ENCODE measurements at regions not wholly inside any gene's neighbourhood (a gene's known extent, or its start where the extent isn't known, plus 50 kb on each side); places are given as distances from the start of the nearest gene placed in this dataset.

DNA sequence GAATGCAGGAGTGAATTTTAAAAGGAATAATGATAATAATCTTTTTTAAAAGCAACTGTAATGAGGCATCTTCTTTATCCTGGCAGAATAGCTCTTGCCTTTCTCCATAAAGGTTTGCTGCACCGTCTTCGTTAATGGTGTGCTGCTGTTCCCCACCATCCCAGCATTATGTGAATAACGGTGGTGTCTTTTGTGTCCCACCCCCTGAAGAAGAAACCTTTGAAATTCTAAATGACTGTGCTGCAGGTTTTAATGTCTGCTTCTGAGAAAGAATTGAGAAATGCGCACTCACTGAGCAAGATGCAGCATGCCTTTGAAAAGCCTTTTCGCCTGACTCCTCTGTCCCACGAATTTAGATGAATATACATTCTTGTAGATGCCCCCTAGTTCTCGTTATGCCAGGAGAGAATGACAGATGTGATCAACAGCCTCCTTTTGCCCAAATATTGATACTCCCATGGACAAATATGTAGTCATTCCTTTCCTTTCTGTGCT, 246.1 kb upstream of the ZNF462 start:
- no peak overlapping the region for H2AK5ac ChIP-seq (ENCODE audit: insufficient read length, low read length)
- no peaks in the 10 kb centered on the region for H3K79me2 ChIP-seq (ENCODE audit: insufficient read depth, low read length)
- H3K56ac ChIP-seq (ENCODE audit: insufficient read length, low read depth, low read length), result no peak overlapping the region
- H2BK120ac ChIP-seq (ENCODE audit: low read depth, low read length, poor library complexity, severe bottlenecking), result no peak overlapping the region
- no peak for DNase-seq
- WGBS (ENCODE audit: extremely low coverage, insufficient read length, low lambda C conversion rate), result no CpG with 5 or more reads among the region's 7 CpGs
- no peak overlapping the region for H2BK12ac ChIP-seq (ENCODE audit: insufficient read length, low read depth, low read length)
- no peaks in the 10 kb centered on the region for H3K9me3 ChIP-seq (ENCODE audit: control insufficient read depth, low read depth, low read length)
- no peak overlapping the region for H3K9ac ChIP-seq (ENCODE audit: extremely low read depth, insufficient read length, low read length)
- H3T11ph ChIP-seq (ENCODE audit: low read length), result no peak overlapping the region
- Mint-ChIP-seq H3K27me3 (ENCODE audit: low read depth) (peaks cover 3% of the 10 kb centered on the region), H3K27ac (no peak overlapping the region), H3K36me3 (ENCODE audit: insufficient read depth in 1 of 3, low read depth in 3 of 3) (no peaks in the 10 kb centered on the region), H3K9me3 (peaks cover 0 to 2% of the 10 kb centered on the region in 2 experiments; a peak in 1 of 5 replicates), H3K4me1 (peaks cover 37 to 46% of the 10 kb centered on the region in 2 experiments), H3K4me3 (no peak overlapping the region)
- H3K4me1 ChIP-seq (ENCODE audit: insufficient read depth, low read length), result peaks cover 14% of the 10 kb centered on the region; the same call in 1 of the 2 replicates
- H2BK5ac ChIP-seq (ENCODE audit: insufficient read length, low read length), result no peak overlapping the region
- no peak overlapping the region for H3K4ac ChIP-seq (ENCODE audit: low read depth, low read length)
- TF ChIP-seq, protein P1, sequence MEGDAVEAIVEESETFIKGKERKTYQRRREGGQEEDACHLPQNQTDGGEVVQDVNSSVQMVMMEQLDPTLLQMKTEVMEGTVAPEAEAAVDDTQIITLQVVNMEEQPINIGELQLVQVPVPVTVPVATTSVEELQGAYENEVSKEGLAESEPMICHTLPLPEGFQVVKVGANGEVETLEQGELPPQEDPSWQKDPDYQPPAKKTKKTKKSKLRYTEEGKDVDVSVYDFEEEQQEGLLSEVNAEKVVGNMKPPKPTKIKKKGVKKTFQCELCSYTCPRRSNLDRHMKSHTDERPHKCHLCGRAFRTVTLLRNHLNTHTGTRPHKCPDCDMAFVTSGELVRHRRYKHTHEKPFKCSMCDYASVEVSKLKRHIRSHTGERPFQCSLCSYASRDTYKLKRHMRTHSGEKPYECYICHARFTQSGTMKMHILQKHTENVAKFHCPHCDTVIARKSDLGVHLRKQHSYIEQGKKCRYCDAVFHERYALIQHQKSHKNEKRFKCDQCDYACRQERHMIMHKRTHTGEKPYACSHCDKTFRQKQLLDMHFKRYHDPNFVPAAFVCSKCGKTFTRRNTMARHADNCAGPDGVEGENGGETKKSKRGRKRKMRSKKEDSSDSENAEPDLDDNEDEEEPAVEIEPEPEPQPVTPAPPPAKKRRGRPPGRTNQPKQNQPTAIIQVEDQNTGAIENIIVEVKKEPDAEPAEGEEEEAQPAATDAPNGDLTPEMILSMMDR (conservative IDR thresholded peaks at IDR 0.05), result no peak
- H3K23me2 ChIP-seq (ENCODE audit: insufficient read length, low read depth, low read length, poor library complexity, severe bottlenecking), result no peaks in the 10 kb centered on the region
- H2BK20ac ChIP-seq (ENCODE audit: low read depth, low read length, poor library complexity, severe bottlenecking), result no peak overlapping the region
- H4K20me1 ChIP-seq (ENCODE audit: control insufficient read depth, insufficient read depth, insufficient read length), result no peaks in the 10 kb centered on the region
- no peak overlapping the region for H3K27ac ChIP-seq (ENCODE audit: insufficient read length, low read depth, low read length)
- no peaks in the 10 kb centered on the region for H3K79me1 ChIP-seq (ENCODE audit: insufficient read depth, low read depth, low read length, poor library complexity, severe bottlenecking)
- no peak overlapping the region for H3K4me2 ChIP-seq (ENCODE audit: insufficient read depth, insufficient read length, low read length)
- no peak overlapping the region for H2BK15ac ChIP-seq (ENCODE audit: low read depth, low read length)
- H3K23ac ChIP-seq (ENCODE audit: insufficient read length, low read depth, low read length), result no peak overlapping the region
- H4K91ac ChIP-seq (ENCODE audit: insufficient read length, low read depth, low read length), result no peak overlapping the region
- no peak overlapping the region for H2AFZ ChIP-seq (ENCODE audit: low read length)
- no peak overlapping the region for H3K18ac ChIP-seq (ENCODE audit: insufficient read length, low read depth, low read length)
- H4K5ac ChIP-seq (ENCODE audit: insufficient read length, low read depth, low read length), result no peak overlapping the region
- no peaks in the 10 kb centered on the region; the same call in 1 of the 2 replicates for H3K27me3 ChIP-seq (ENCODE audit: insufficient read depth, low read length)
- H4K8ac ChIP-seq (replicated peaks; ENCODE audit: insufficient read length, low read depth, low read length), result no peak overlapping the region
- no peak overlapping the region for H3K14ac ChIP-seq (ENCODE audit: insufficient read depth, low read length)

All from H9 (cell line).